H1 (cell line): ENCODE measurements at regions not wholly inside any gene's neighbourhood (a gene's known extent, or its start where the extent isn't known, plus 50 kb on each side); places are given as distances from the start of the nearest gene placed in this dataset.

Experiments
- CTCF ChIA-PET: fragments of 300-600 bp; sonication (Branson Sonifier 250); formaldehyde crosslinking; loops from one replicate; lab custom pipeline; 2021; ENCODE audit not compliant: partially characterized antibody; lab: Charles Lee
- POLR2A ChIA-PET: fragments of 300-600 bp; sonication (Branson Sonifier 250); formaldehyde crosslinking; loops from one replicate; lab custom pipeline; 2021; ENCODE audit warnings: inconsistent platforms; ENCODE audit not compliant: partially characterized antibody; lab: Charles Lee
- DNase-seq, 2 experiments: peaks; one replicate each; pipeline versions ENCODE4 v3.0.0 to v3.0.0-alpha.2; 2010 to 2022; ENCODE audit warnings: low spot score in 2 of 2, low read depth in 1 of 2, mixed read lengths in 1 of 2
- FAIRE-seq: peaks from 2 replicates; lab custom pipeline; 2011; peaks lifted over from hg19 to GRCh38; lab: Jason Lieb, UNC
- H2AFZ ChIP-seq: 2 replicates; pipeline ENCODE4 v1.8.1; 2012; ENCODE audit warnings: low read length, inconsistent platforms
- H2AK5ac ChIP-seq: 2 replicates; pipeline ENCODE4 v1.6.1; 2013; ENCODE audit warnings: low read depth, low read length
- H2BK120ac ChIP-seq: replicated peaks from 2 replicates; pipeline ENCODE3; 2013; ENCODE audit warnings: low read depth, low read length, inconsistent platforms
- H2BK12ac ChIP-seq: 2 replicates; pipeline ENCODE4 v1.6.1; 2013; ENCODE audit warnings: low read depth, low read length
- H2BK15ac ChIP-seq: 2 replicates; pipeline ENCODE4 v1.6.1; 2013; ENCODE audit warnings: low read length
- H2BK20ac ChIP-seq: 2 replicates; pipeline ENCODE4 v1.6.1; 2013; ENCODE audit warnings: low read length
- H2BK5ac ChIP-seq: 2 replicates; pipeline ENCODE4 v1.6.1; 2013; ENCODE audit warnings: low read depth, low read length
- H3K14ac ChIP-seq: 2 replicates; pipeline ENCODE4 v1.6.1; 2013; ENCODE audit warnings: inconsistent platforms; ENCODE audit not compliant: insufficient read length
- H3K18ac ChIP-seq: 2 replicates; pipeline ENCODE4 v1.6.1; 2013; ENCODE audit warnings: low read length; ENCODE audit errors: extremely low read depth
- H3K23ac ChIP-seq: 2 replicates; pipeline ENCODE4 v1.6.1; 2013; ENCODE audit warnings: inconsistent platforms; ENCODE audit not compliant: insufficient read length
- H3K23me2 ChIP-seq: 2 replicates; pipeline ENCODE4 v1.6.1; 2013; ENCODE audit warnings: low read depth, low read length
- H3K27ac ChIP-seq: 2 replicates; pipeline ENCODE4 v1.6.1; 2011; ENCODE audit warnings: low read depth, low read length, inconsistent platforms
- H3K27me3 ChIP-seq, 4 experiments: replicated peaks in 1 of 4; 1 replicate in 1 of 4; 2 replicates in 3 of 4; pipeline versions ENCODE4 v1.6.1 to v1.8.1; 2011 to 2013; ENCODE audit warnings: low read length in 3 of 4, mild to moderate bottlenecking in 3 of 4, inconsistent platforms in 2 of 4, mixed read lengths in 2 of 4, moderate library complexity in 1 of 4; ENCODE audit not compliant: control insufficient read depth in 3 of 4, insufficient read depth in 3 of 4; ENCODE audit errors: extremely low read depth in 1 of 4
- H3K36me3 ChIP-seq, 4 experiments: 2 replicates each; pipeline versions ENCODE4 v1.6.1 to v1.8.1; 2011 to 2013; ENCODE audit warnings: mild to moderate bottlenecking in 4 of 4, low read length in 3 of 4, moderate library complexity in 2 of 4, control low read depth in 1 of 4, inconsistent platforms in 1 of 4; ENCODE audit not compliant: insufficient read depth in 4 of 4, control insufficient read depth in 2 of 4
- H3K4ac ChIP-seq: replicated peaks from 2 replicates; pipeline ENCODE3; 2013; ENCODE audit warnings: low read length, low read depth, mixed read lengths, inconsistent platforms; ENCODE audit not compliant: insufficient read length
- H3K4me1 ChIP-seq, 4 experiments: replicated peaks in 1 of 4; 1 replicate in 1 of 4; 2 replicates in 3 of 4; pipeline versions ENCODE4 v1.6.1 to v1.8.1; 2011 to 2013; ENCODE audit warnings: low read length in 3 of 4, inconsistent platforms in 2 of 4, mixed read lengths in 1 of 4; ENCODE audit not compliant: insufficient read depth in 4 of 4, control insufficient read depth in 3 of 4
- H3K4me2 ChIP-seq, 2 experiments: 2 replicates each; pipeline versions ENCODE4 v1.6.1 to v1.8.1; 2011 to 2013; ENCODE audit warnings: low read depth in 2 of 2, low read length in 2 of 2, control low read depth in 1 of 2, inconsistent platforms in 1 of 2, mild to moderate bottlenecking in 1 of 2; ENCODE audit not compliant: insufficient read depth in 1 of 2
- H3K4me3 ChIP-seq, 4 experiments: fragments of 200-600, 300-600 bp in 1 of 4; sonication (generic), shearing (Covaris generic), sonication (Bioruptor Twin) in 1 of 4; 2 replicates each; pipeline versions ENCODE4 v1.5.1 to v1.8.1; 2011 to 2016; ENCODE audit warnings: low read length in 4 of 4, low read depth in 3 of 4, control low read depth in 2 of 4, inconsistent platforms in 2 of 4, mild to moderate bottlenecking in 2 of 4, mixed read lengths in 1 of 4, moderate library complexity in 1 of 4; ENCODE audit not compliant: insufficient read depth in 2 of 4; ENCODE audit errors: extremely low read depth in 1 of 4
- H3K56ac ChIP-seq: replicated peaks from 2 replicates; pipeline ENCODE3; 2013; ENCODE audit warnings: low read depth, mild to moderate bottlenecking, mixed read lengths, low read length, inconsistent platforms; ENCODE audit not compliant: insufficient read length
- H3K79me1 ChIP-seq: 2 replicates; pipeline ENCODE4 v1.6.1; 2013; ENCODE audit warnings: low read depth, low read length, control low read depth
- H3K79me2 ChIP-seq, 2 experiments: 2 replicates each; pipeline versions ENCODE4 v1.6.1 to v1.8.1; 2012 to 2013; ENCODE audit warnings: low read length in 2 of 2, mild to moderate bottlenecking in 2 of 2, inconsistent platforms in 1 of 2; ENCODE audit not compliant: insufficient read depth in 2 of 2, control insufficient read depth in 1 of 2
- H3K9ac ChIP-seq, 4 experiments: replicated peaks in 1 of 4; 1 replicate in 1 of 4; 2 replicates in 3 of 4; pipeline versions ENCODE4 v1.6.1 to v1.8.1; 2011 to 2013; ENCODE audit warnings: low read depth in 3 of 4, low read length in 3 of 4, control low read depth in 2 of 4, mild to moderate bottlenecking in 2 of 4, moderate library complexity in 2 of 4, inconsistent platforms in 1 of 4; ENCODE audit errors: extremely low read depth in 1 of 4
- H3K9me3 ChIP-seq, 2 experiments: 2 replicates each; pipeline versions ENCODE4 v1.6.1 to v1.8.1; 2012 to 2013; ENCODE audit warnings: mild to moderate bottlenecking in 2 of 2, moderate library complexity in 2 of 2, control low read depth in 1 of 2, inconsistent platforms in 1 of 2, low read depth in 1 of 2, low read length in 1 of 2, mixed read lengths in 1 of 2; ENCODE audit not compliant: insufficient read depth in 2 of 2
- H4K20me1 ChIP-seq, 2 experiments: replicated peaks in 1 of 2; 2 replicates each; pipeline versions ENCODE3 to v1.8.1; 2011 to 2013; ENCODE audit warnings: inconsistent platforms in 2 of 2, low read length in 2 of 2, mild to moderate bottlenecking in 1 of 2; ENCODE audit not compliant: insufficient read depth in 2 of 2, control insufficient read depth in 1 of 2
- H4K5ac ChIP-seq: 2 replicates; pipeline ENCODE4 v1.6.1; 2013; ENCODE audit warnings: low read length, low read depth, mixed read lengths, inconsistent platforms; ENCODE audit not compliant: insufficient read length
- H4K8ac ChIP-seq: 2 replicates; pipeline ENCODE4 v1.8.0; 2013; ENCODE audit warnings: mild to moderate bottlenecking, moderate library complexity, low read length, inconsistent platforms; ENCODE audit not compliant: insufficient read depth; ENCODE audit errors: extremely low read depth
- H4K91ac ChIP-seq: replicated peaks from 2 replicates; pipeline ENCODE3; 2013; ENCODE audit warnings: low read length, mixed read lengths, inconsistent platforms; ENCODE audit not compliant: insufficient read length
- CTCF ChIP-seq, 3 experiments: IDR thresholded peaks; 1 replicate in 2 of 3; 2 replicates in 1 of 3; pipeline versions ENCODE4 v1.5.1 to v1.6.1; 2011; ENCODE audit warnings: low read length in 3 of 3, mild to moderate bottlenecking in 3 of 3, inconsistent platforms in 2 of 3, low read depth in 1 of 3, moderate library complexity in 1 of 3; ENCODE audit not compliant: insufficient read depth in 1 of 3; ENCODE audit errors: control extremely low read depth in 1 of 3
- SIN3A ChIP-seq, 2 experiments: IDR thresholded peaks in 1 of 2; conservative IDR thresholded peaks in 1 of 2; 2 replicates each; pipeline ENCODE4 v1.6.1; 2011 to 2012; ENCODE audit warnings: low read length in 2 of 2, improper control_type of control experiment in 1 of 2, low read depth in 1 of 2, mild to moderate bottlenecking in 1 of 2
- WGBS, 2 experiments: shearing (Covaris generic) in 1 of 2; methylation state at CpG; one replicate each; pipeline versions ENCODE4 v1.1.6 to v1.1.7; 2013 to 2015; ENCODE audit warnings: low lambda C conversion rate in 2 of 2, mixed read lengths in 2 of 2, inconsistent platforms in 1 of 2, low coverage in 1 of 2, missing lambda C conversion rate in 1 of 2; ENCODE audit not compliant: insufficient replicate concordance in 2 of 2, insufficient coverage in 1 of 2, insufficient read length in 1 of 2; ENCODE audit errors: extremely low coverage in 1 of 2, missing lambda C conversion rate in 1 of 2; 5-methylcytosine and 5-hydroxymethylcytosine counted together

DNA sequence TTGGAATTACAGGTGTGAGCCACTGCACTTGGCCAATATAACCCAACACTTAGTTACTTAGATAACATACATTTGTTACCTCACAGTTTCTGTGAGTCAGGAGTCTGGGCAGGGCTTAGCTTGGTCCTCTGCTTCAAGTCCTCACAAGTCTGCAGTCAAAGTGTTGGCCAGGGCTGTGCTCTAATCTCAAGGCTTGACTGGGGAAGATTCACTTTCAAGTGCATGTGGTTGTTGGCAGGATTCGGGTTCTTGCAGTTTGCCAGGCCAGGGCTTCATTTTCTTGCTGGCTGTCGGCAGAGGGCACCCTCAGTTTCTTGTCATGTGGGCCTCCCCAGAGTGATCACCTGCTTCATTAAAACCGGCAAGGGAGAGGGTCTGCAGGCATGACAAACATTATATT is 103.7 kb downstream of the SLC4A3 start:
- no peaks in the 10 kb centered on the region for H4K20me1 ChIP-seq
- H2BK5ac ChIP-seq, result no peak overlapping the region
- no peak overlapping the region for H2BK120ac ChIP-seq
- H2AFZ ChIP-seq, result no peak overlapping the region
- H3K4ac ChIP-seq, result no peak overlapping the region
- no peak overlapping the region for H2BK20ac ChIP-seq
- H3K27ac ChIP-seq, result no peak overlapping the region
- H3K18ac ChIP-seq, result no peak overlapping the region
- no peak for FAIRE-seq
- no peaks in the 10 kb centered on the region for H3K79me2 ChIP-seq
- no peaks in the 10 kb centered on the region for H3K79me1 ChIP-seq
- H2BK15ac ChIP-seq, result no peak overlapping the region
- ChIA-PET CTCF (interaction anchor here (1.3 kb wide), 1 partner anchor 266 kb away, joined by 5 read pairs; no protein-coding TSS in a partner anchor), POLR2A (no interaction called here)
- no peak for TF ChIP-seq SIN3A (conservative IDR thresholded peaks at IDR 0.05 in 1 of 2, IDR thresholded peaks at IDR 0.05 in 1 of 2; ENCODE audit: low read depth in 1 of 2, low read length in 2 of 2)
- TF ChIP-seq CTCF (IDR thresholded peaks at IDR 0.05; ENCODE audit: control extremely low read depth in 1 of 3, insufficient read depth in 1 of 3, low read depth in 1 of 3, low read length in 3 of 3), result 0 out of 4 replicates have a peak, but pooled peaks of 1 of the 3 experiments have one; percentile 6
- H2AK5ac ChIP-seq, result no peak overlapping the region
- H3K4me3 ChIP-seq, result no peak overlapping the region
- H4K8ac ChIP-seq, result no peak overlapping the region; the same call in 1 of the 2 replicates
- H3K56ac ChIP-seq, result no peak overlapping the region
- no peaks in the 10 kb centered on the region for H3K9me3 ChIP-seq
- H3K9ac ChIP-seq, result no peak overlapping the region
- no peak overlapping the region for H3K4me2 ChIP-seq
- no peaks in the 10 kb centered on the region for H3K23me2 ChIP-seq
- no peak overlapping the region for H4K5ac ChIP-seq
- WGBS, 2 experiments, result 83% methylated on average over 3 of the region's 3 CpGs; no CpG with 5 or more reads in 1 of the 2 experiments
- no peak overlapping the region for H3K14ac ChIP-seq
- no peaks in the 10 kb centered on the region for H3K36me3 ChIP-seq
- H4K91ac ChIP-seq, result no peak overlapping the region
- no peak for DNase-seq
- H3K4me1 ChIP-seq, result peaks cover 0 to 4% (median 1%) of the 10 kb centered on the region in 4 experiments; a peak in 3 of 7 replicates
- no peak overlapping the region; the same call in 1 of the 2 replicates for H2BK12ac ChIP-seq
- no peaks in the 10 kb centered on the region for H3K27me3 ChIP-seq
- no peak overlapping the region for H3K23ac ChIP-seq
